ENCODE measurements at regions not wholly inside any gene's neighbourhood (a gene's known extent, or its start where the extent isn't known, plus 50 kb on each side); places are given as distances from the start of the nearest gene placed in this dataset.

- no peak for DNase-seq
- in situ Hi-C loops (cut with MboI; ENCODE audit: low pct_unique_long_range_greater_than_20kb, low sequenced_read_pairs): no loop called here
Observed at GRCh38 chr12:98453492-98453891, 61.9 kb upstream of the TMPO start.

GRCh38 chr12:98456041-98456440 is 59.3 kb upstream of the TMPO start:
- in situ Hi-C loops (cut with MboI; ENCODE audit: low pct_unique_long_range_greater_than_20kb, low sequenced_read_pairs): no loop called here
- DNase-seq: no peak

- no peak for DNase-seq
- in situ Hi-C loops (cut with MboI; ENCODE audit: low pct_unique_long_range_greater_than_20kb, low sequenced_read_pairs): no loop called here
Observed at GRCh38 chr12:98456576-98457573, 58.5 kb upstream of the TMPO start.

- in situ Hi-C loops (cut with MboI; ENCODE audit: low pct_unique_long_range_greater_than_20kb, low sequenced_read_pairs): no loop called here
Observed at GRCh38 chr12:98464190-98464589, 51.2 kb upstream of the TMPO start.

GRCh38 chr12:98465505-98465904 is 49.9 kb upstream of the TMPO start:
- in situ Hi-C loops (cut with MboI; ENCODE audit: low pct_unique_long_range_greater_than_20kb, low sequenced_read_pairs): no loop called here
- no peak for DNase-seq

More at GRCh38 chr12:98464190-98464589, 51.2 kb upstream of the TMPO start:
- DNase-seq: no peak

Data from KBM-7 (cell line).